ENCODE measurements at regions not wholly inside any gene's neighbourhood (a gene's known extent, or its start where the extent isn't known, plus 50 kb on each side); places are given as distances from the start of the nearest gene placed in this dataset.

DNA sequence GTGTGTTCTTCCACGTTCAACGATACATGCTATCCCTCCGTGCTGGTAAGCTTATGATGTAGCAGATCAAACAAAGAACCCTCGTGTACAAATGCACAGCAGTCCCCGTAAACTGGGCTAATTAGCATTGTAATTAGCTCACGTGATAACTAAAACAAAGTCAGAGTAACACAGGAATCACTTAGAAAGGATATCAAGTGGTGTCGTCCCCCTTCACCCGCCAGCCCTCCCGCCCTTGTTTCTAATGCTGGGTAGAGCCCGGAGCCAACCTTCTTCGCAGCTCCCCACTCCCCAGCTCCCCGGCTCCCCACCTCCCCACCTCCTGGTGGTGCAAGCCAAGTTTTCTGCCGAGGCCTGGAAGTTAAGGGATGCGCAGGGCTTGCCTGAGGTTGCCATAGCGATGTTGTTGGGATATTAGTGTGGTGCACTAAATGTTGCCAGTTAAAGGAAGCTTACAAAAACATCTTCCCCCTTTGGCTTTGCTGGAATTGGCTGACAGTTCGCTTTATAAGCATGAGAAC is 357.9 kb upstream of the CCNH start:
- Mint-ChIP-seq H3K4me3 (no peak overlapping the region), H3K9me3 (no peaks in the 10 kb centered on the region), H3K36me3 (no peaks in the 10 kb centered on the region), H3K4me1 (ENCODE audit: low read depth) (no peaks in the 10 kb centered on the region), H3K27me3 (peaks cover 19% of the 10 kb centered on the region), H3K27ac (no peak overlapping the region)
- ChIA-PET CTCF (interaction anchor here (1.1 kb wide), 2 partner anchors 11 to 920 kb away, joined by 3 to 8 read pairs; no protein-coding TSS in a partner anchor), POLR2A (interaction anchor here (0.6 kb wide), 1 partner anchor 11 kb away, joined by 3 read pairs; no protein-coding TSS in a partner anchor)
- intact Hi-C loops (cut with micrococcal nuclease), result no loop called here
- no peak for DNase-seq

DNA sequence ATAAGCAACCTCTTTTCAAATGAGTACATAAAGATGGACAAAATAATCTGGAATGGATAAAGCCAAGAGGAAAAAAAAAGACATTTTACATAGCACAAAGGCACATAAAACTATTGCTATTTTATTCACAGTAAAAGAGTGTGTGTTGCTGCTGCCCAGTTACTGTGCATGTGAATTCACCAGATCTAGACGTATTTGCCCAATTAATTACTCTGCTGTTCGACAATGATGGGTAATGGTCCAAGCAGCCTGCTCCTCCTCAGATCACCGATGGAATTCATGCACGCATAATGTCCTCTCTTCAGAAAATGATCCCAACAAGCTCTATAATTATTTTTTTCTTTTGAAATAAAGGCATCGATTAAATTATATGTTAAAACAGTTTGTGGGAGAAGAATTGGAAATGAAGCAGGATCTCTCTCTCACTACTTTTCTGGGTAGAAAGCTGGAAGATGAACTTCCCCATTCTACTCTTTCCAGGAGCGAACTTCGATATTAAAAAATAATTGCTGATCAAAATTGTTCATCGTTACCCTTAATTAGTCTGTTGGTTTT is 357.4 kb upstream of the CCNH start:
- Mint-ChIP-seq H3K4me1 (ENCODE audit: low read depth) (no peaks in the 10 kb centered on the region), H3K27ac (no peak overlapping the region), H3K36me3 (no peaks in the 10 kb centered on the region), H3K27me3 (peaks cover 19% of the 10 kb centered on the region), H3K9me3 (no peaks in the 10 kb centered on the region), H3K4me3 (no peak overlapping the region)
- intact Hi-C loops (cut with micrococcal nuclease), result no loop called here
- POLR2A ChIA-PET, result interaction anchor here (0.6 kb wide), 1 partner anchor 10 kb away, joined by 3 read pairs; no protein-coding TSS in a partner anchor
- CTCF ChIA-PET, result interaction anchor here (1.1 kb wide), 2 partner anchors 11 to 921 kb away, joined by 3 to 8 read pairs; no protein-coding TSS in a partner anchor
- no peak for DNase-seq

DNA sequence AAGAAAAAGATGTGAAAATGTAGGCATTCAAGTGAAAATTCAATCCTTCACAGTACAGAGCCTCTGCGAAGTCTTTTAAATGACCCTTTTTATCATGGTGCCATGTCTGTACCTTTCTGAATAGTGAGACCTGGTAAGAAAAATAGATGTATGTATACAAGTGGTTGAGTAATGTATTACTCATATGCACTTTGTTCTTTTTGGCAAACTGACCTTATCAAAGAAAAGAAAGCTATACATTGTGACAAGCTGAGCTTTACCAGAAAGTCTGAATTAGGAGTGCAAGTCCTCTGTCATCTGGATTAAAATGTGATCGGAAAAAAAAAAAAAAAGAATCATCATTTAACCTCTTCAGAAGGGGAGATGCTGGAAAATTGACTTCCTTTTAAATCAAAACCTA is 356.4 kb upstream of the CCNH start:
- Mint-ChIP-seq H3K4me3 (no peak overlapping the region), H3K27me3 (peaks cover 18% of the 10 kb centered on the region), H3K27ac (no peak overlapping the region), H3K9me3 (no peaks in the 10 kb centered on the region), H3K36me3 (no peaks in the 10 kb centered on the region), H3K4me1 (ENCODE audit: low read depth) (no peaks in the 10 kb centered on the region)
- intact Hi-C loops (cut with micrococcal nuclease), result no loop called here
- ChIA-PET POLR2A (no interaction called here), CTCF (no interaction called here)
- DNase-seq, result no peak

DNA sequence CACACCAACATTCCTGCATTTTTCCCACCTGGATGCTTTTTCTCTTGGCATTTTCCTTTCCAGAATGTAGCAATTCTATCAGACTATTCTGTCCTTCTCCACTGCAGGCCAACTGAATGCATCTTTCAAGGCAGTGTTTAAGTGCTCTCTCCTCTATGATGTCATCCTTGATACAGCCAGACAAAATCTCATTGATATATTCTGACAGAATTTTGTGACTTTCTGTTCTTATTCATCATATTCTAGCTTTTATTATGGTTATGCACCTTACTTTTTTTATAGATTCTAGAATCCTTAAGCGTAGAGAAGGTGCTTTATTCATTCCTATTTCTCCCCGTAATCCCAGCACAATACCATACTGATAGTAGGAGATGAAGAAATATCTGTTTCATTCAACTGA is 355.5 kb upstream of the CCNH start:
- Mint-ChIP-seq H3K27ac (no peak overlapping the region), H3K4me3 (no peak overlapping the region), H3K36me3 (no peaks in the 10 kb centered on the region), H3K4me1 (ENCODE audit: low read depth) (no peaks in the 10 kb centered on the region), H3K9me3 (no peaks in the 10 kb centered on the region), H3K27me3 (peaks cover 17% of the 10 kb centered on the region)
- ChIA-PET POLR2A (no interaction called here), CTCF (interaction anchor here (1.3 kb wide), 1 partner anchor 13 kb away, joined by 4 read pairs; no protein-coding TSS in a partner anchor)
- intact Hi-C loops (cut with micrococcal nuclease), result no loop called here
- no peak for DNase-seq

DNA sequence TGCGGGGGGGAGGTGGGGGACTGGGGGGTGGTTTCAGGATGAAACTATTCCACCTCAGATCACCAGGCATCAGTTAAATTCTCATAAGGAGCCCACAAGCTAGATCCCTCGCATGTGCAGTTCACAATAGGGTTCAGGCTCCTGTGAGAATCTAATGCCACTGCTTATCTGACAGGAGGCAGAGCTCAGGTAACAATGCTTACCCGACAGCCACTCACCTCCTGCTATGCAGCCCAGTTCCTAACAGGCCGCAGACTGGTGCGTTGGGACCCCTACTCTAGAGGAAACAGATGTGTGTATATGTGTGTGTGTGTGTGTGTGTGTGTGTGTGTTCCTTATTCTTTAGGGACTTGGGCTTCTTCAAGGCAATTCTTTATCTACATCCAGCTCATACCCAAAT is 352.3 kb upstream of the CCNH start:
- H3K27ac Mint-ChIP-seq, result no peak overlapping the region
- intact Hi-C loops (cut with micrococcal nuclease), result no loop called here
- peaks cover 15% of the 10 kb centered on the region for H3K27me3 Mint-ChIP-seq
- ChIA-PET POLR2A (no interaction called here), CTCF (no interaction called here)
- no peak overlapping the region for H3K4me3 Mint-ChIP-seq
- H3K36me3 Mint-ChIP-seq, result no peaks in the 10 kb centered on the region
- H3K4me1 Mint-ChIP-seq (ENCODE audit: low read depth), result no peaks in the 10 kb centered on the region
- H3K9me3 Mint-ChIP-seq, result no peaks in the 10 kb centered on the region
- DNase-seq, result no peak

DNA sequence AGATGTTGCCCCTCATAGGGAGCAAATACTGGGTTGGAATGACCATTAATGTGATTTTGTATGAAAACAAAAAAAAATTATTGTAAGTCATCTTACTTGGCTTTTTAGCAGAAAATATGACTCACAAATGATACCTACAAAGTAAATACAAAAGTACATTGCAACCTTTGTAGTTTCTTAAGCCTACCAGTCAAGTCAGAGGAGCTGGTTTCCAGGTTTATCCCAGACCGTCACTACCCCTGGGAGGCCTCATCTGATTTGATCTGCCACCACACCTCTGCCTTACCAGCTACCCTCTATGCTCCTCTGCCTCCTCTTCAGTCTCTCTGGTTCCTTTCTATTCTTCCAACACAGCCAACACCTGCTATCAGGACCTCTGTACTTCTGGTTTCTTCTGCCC is 349.9 kb upstream of the CCNH start:
- intact Hi-C loops (cut with micrococcal nuclease), result no loop called here
- ChIA-PET CTCF (interaction anchor here (2.4 kb wide), 1 partner anchor 19 kb away, joined by 7 read pairs; no protein-coding TSS in a partner anchor), POLR2A (no interaction called here)
- Mint-ChIP-seq H3K4me1 (ENCODE audit: low read depth) (no peaks in the 10 kb centered on the region), H3K4me3 (no peak overlapping the region), H3K27me3 (peaks cover 9% of the 10 kb centered on the region), H3K9me3 (no peaks in the 10 kb centered on the region), H3K27ac (no peak overlapping the region), H3K36me3 (no peaks in the 10 kb centered on the region)
- no peak for DNase-seq

DNA sequence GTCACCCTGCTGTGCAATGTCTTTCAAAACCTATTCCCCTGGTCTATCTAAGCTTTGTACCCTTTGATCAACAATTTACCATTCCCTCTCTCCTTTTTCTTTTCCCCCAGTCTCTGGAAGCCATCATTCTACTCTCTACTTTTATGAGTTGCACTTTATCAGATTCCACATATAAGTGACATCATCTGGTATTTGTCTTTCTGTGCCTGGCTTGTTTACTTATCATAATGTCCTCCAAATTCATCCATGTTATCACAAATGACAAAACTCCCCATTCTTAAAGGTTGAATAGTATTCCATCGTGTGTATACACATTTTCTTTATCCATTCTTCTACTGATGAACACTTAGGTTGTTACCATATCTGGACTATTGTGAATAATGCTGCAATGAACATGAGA is 344.2 kb upstream of the CCNH start:
- ChIA-PET CTCF (no interaction called here), POLR2A (no interaction called here)
- Mint-ChIP-seq H3K27ac (no peak overlapping the region), H3K4me3 (no peak overlapping the region), H3K4me1 (ENCODE audit: low read depth) (no peaks in the 10 kb centered on the region), H3K9me3 (no peaks in the 10 kb centered on the region), H3K36me3 (no peaks in the 10 kb centered on the region), H3K27me3 (peaks cover 14% of the 10 kb centered on the region)
- DNase-seq, result no peak
- intact Hi-C loops (cut with micrococcal nuclease), result no loop called here

DNA sequence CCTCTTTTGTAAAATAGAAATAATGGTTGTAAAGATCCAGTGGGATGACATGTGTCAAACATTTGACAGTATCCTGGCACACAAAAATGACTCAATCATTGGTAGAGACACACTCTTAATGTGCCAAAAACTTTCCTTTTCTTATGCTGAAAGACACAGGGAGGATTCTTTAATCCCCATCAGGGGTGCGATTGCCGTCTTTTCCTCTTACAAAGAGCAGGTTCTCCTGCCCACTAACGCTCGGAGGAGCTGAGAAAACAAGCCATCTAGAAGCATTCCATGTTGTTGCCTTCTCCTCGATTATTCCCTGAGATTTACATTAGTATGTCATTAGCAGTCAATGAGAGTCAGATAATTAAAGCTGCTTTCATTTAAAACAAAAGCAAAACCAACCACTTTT is 342.6 kb upstream of the CCNH start:
- POLR2A ChIA-PET, result no interaction called here
- CTCF ChIA-PET, result no interaction called here
- Mint-ChIP-seq H3K9me3 (no peaks in the 10 kb centered on the region), H3K27me3 (peaks cover 7% of the 10 kb centered on the region), H3K36me3 (no peaks in the 10 kb centered on the region), H3K4me3 (no peak overlapping the region), H3K27ac (no peak overlapping the region), H3K4me1 (ENCODE audit: low read depth) (no peaks in the 10 kb centered on the region)
- intact Hi-C loops (cut with micrococcal nuclease), result no loop called here
- DNase-seq, result no peak

DNA sequence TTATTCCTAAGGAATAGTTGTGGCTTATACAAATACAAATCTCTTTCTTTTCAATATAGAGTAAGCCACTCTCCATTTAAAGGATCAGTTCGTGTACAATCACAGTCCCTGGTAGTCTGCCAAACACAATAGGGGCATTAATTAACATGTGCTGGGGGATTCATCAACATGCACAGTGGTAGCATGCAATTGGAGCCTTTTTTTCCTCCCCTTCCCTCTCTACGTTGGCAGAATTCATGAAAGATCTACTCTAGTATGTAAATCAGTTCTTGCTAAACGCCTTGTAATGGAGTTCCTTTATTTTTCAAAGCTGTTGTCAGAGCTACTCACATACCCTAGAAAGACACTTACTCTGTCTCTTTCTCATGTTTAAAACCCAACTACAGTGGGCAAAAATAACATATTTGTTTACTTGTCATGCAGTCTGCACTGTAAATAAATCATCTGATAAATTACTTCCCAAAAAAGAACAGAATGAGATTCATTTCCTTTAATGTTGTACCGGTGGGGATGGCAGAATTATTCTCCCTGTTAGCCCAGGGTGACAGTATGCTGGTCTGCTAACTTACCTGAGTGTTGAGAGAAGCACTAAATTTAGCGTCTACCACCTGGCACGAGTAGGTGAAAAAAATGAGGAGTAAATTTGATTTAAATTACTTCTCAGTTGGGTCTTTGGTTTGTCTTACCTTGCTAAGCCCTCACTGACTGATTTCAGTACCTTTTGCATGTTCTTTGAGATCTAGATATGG is 341.5 kb upstream of the CCNH start:
- Mint-ChIP-seq H3K27ac (no peak overlapping the region), H3K4me3 (no peak overlapping the region), H3K36me3 (no peaks in the 10 kb centered on the region), H3K4me1 (ENCODE audit: low read depth) (no peaks in the 10 kb centered on the region), H3K9me3 (no peaks in the 10 kb centered on the region), H3K27me3 (peaks cover 7% of the 10 kb centered on the region)
- POLR2A ChIA-PET, result no interaction called here
- DNase-seq, result no peak
- CTCF ChIA-PET, result no interaction called here
- intact Hi-C loops (cut with micrococcal nuclease), result no loop called here

DNA sequence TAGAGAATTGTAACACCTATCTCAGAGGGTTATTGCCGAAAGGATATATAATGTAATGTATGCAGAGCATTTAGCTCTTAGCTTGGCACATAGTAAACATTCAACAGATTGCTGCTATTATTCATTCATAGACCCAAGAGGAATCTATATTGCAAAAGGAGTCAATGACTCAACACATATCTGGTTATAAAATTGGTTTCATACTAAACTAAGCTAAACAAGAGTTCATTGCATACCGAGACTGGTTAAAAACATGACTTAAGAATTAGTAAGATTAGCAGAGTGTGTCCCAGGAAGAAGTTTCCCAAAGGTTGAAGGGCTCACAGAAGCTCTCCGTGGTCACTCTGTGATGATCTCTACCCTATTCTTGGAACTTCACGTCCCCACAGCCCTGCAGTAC is 339.6 kb upstream of the CCNH start:
- intact Hi-C loops (cut with micrococcal nuclease), result no loop called here
- no peak for DNase-seq
- Mint-ChIP-seq H3K9me3 (no peaks in the 10 kb centered on the region), H3K4me3 (no peak overlapping the region), H3K4me1 (ENCODE audit: low read depth) (no peaks in the 10 kb centered on the region), H3K36me3 (no peaks in the 10 kb centered on the region), H3K27me3 (peaks cover 7% of the 10 kb centered on the region), H3K27ac (no peak overlapping the region)
- ChIA-PET CTCF (no interaction called here), POLR2A (no interaction called here)

DNA sequence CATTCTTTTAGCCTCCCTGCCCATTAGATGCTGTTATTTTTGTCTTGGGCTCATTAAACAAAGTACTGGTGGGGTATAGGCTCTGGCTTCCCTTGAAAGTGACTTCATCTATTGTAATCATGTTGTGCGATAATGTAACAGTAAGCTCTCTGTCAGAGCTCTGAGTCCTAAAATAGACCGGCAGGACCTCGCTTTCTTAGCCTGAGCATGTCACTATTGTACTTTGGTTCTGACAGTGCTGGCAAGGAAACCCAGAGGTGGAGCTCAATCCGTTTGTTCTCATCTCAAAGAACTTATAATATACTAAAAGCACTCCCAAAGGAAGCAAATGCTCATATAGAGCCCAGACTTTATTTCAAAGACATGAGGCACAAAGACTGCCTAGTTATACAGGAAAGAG is 339.1 kb upstream of the CCNH start:
- ChIA-PET CTCF (no interaction called here), POLR2A (no interaction called here)
- intact Hi-C loops (cut with micrococcal nuclease), result no loop called here
- no peak for DNase-seq
- H3K9me3 Mint-ChIP-seq, result no peaks in the 10 kb centered on the region
- no peaks in the 10 kb centered on the region for H3K36me3 Mint-ChIP-seq
- no peaks in the 10 kb centered on the region for H3K4me1 Mint-ChIP-seq (ENCODE audit: low read depth)
- H3K4me3 Mint-ChIP-seq, result no peak overlapping the region
- no peak overlapping the region for H3K27ac Mint-ChIP-seq
- peaks cover 5% of the 10 kb centered on the region for H3K27me3 Mint-ChIP-seq

DNA sequence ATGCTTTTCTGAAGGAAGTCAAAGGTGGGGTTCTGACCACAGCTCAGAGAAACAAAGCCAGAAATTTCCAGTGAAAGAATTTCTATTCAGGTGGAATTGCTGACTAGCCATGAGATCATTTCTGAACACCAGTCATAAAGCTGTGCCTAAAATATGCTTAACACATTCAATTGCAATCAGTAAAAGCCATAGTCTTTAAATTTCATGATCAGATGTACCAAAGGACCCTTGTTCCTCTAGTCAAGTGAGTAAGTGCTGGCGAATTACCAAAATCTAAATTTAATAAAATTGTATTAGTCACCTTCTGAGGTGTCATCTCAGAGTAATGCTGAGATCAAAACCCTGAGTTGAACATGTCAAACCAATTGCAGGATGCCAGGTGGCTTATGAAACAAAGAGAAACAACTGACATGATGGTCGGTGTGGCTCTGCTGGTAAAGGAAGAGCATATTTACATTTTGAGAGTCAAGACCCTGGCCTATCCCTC is 334.2 kb upstream of the CCNH start:
- H3K9me3 Mint-ChIP-seq, result no peaks in the 10 kb centered on the region
- H3K36me3 Mint-ChIP-seq, result no peaks in the 10 kb centered on the region
- no peaks in the 10 kb centered on the region for H3K4me1 Mint-ChIP-seq (ENCODE audit: low read depth)
- DNase-seq, result no peak
- intact Hi-C loops (cut with micrococcal nuclease), result no loop called here
- H3K27me3 Mint-ChIP-seq, result no peaks in the 10 kb centered on the region
- no peak overlapping the region for H3K27ac Mint-ChIP-seq
- no peak overlapping the region for H3K4me3 Mint-ChIP-seq
- POLR2A ChIA-PET, result no interaction called here
- CTCF ChIA-PET, result no interaction called here

DNA sequence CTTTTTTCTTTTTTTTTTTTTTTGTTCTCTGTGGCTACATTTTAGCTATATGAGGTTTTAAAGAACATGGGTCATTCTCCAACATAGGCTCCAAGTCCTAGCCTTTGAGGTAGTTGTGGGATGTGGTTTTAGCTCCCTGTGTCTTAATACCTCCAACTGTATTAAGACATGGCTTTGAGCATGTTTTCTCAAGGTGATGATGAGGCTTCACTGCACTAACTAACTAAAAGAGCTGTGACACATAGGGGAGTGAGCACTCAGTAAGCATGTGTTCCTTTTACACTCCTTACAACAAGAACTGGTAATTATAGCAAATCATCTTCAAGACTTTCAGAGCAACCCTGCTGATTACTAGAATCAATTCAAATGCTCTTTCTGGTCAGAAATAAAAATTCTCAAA is 333.6 kb upstream of the CCNH start:
- DNase-seq, result no peak
- Mint-ChIP-seq H3K9me3 (no peaks in the 10 kb centered on the region), H3K4me1 (ENCODE audit: low read depth) (no peaks in the 10 kb centered on the region), H3K27ac (no peak overlapping the region), H3K36me3 (no peaks in the 10 kb centered on the region), H3K27me3 (no peaks in the 10 kb centered on the region), H3K4me3 (no peak overlapping the region)
- CTCF ChIA-PET, result no interaction called here
- POLR2A ChIA-PET, result no interaction called here
- intact Hi-C loops (cut with micrococcal nuclease), result no loop called here

Measured in activated CD4-positive, alpha-beta memory T cell treated with anti-CD3 and anti-CD28 coated beads for 36 hours (primary cell).